MCF 10A (cell line): ENCODE measurements at regions not wholly inside any gene's neighbourhood (a gene's known extent, or its start where the extent isn't known, plus 50 kb on each side); places are given as distances from the start of the nearest gene placed in this dataset.

ENCODE experiments used
- BruUV-seq: library from RNA; stranded (reverse); fragments of 400-500 nt; replicated peaks from 2 replicates; lab custom pipeline; 2021; lab: Mats Ljungman, UMichigan
- CTCF ChIA-PET: fragments of 300-600 bp; sonication (Branson Sonifier 250); formaldehyde crosslinking; extraction: SDS; loops from one replicate; lab custom pipeline; 2021; ENCODE audit warnings: antibody characterized with exemption, inconsistent platforms; lab: Yijun Ruan, JAX
- POLR2A ChIA-PET: fragments of 300-600, 350-650 bp; sonication (Branson Sonifier 250); formaldehyde crosslinking; extraction: SDS; loops from one replicate; lab custom pipeline; 2020; ENCODE audit warnings: antibody characterized with exemption, inconsistent platforms; lab: Yijun Ruan, JAX
- DNase-seq: peaks from one replicate; pipeline ENCODE4 v3.0.0-alpha.2; 2018; ENCODE audit not compliant: unreplicated experiment
- H3K27ac Mint-ChIP-seq: one replicate; pipeline ENCODE4 v1.8.0; 2022; ENCODE audit warnings: mild to moderate bottlenecking, low read depth, mixed read lengths; ENCODE audit not compliant: unreplicated experiment
- H3K27me3 Mint-ChIP-seq: one replicate; pipeline ENCODE4 v1.8.0; 2022; ENCODE audit warnings: mixed read lengths; ENCODE audit not compliant: insufficient read depth, unreplicated experiment
- H3K36me3 Mint-ChIP-seq: one replicate; pipeline ENCODE4 v1.8.0; 2022; ENCODE audit warnings: mild to moderate bottlenecking, moderate library complexity, mixed read lengths; ENCODE audit not compliant: insufficient read depth, unreplicated experiment
- H3K4me1 Mint-ChIP-seq: one replicate; pipeline ENCODE4 v1.8.0; 2022; ENCODE audit warnings: mixed read lengths; ENCODE audit not compliant: insufficient read depth, unreplicated experiment
- H3K4me3 Mint-ChIP-seq: one replicate; pipeline ENCODE4 v1.8.0; 2022; ENCODE audit warnings: mild to moderate bottlenecking, moderate library complexity, mixed read lengths; ENCODE audit not compliant: unreplicated experiment
- H3K9me3 Mint-ChIP-seq: one replicate; pipeline ENCODE4 v1.8.0; 2022; ENCODE audit warnings: mixed read lengths; ENCODE audit not compliant: unreplicated experiment
- intact Hi-C: fragments of 100-400 bp; cut with micrococcal nuclease; formaldehyde crosslinking; loops from 2 replicates; pipeline ENCODE4 v1.14.1; 2022
- TF ChIP-seq, protein P1 (sequence below): fragments of 200-600 bp; IDR thresholded peaks from one replicate; pipeline ENCODE4 v1.8.0; 2022; ENCODE audit warnings: antibody characterized with exemption, mild to moderate bottlenecking; ENCODE audit not compliant: unreplicated experiment

DNA sequence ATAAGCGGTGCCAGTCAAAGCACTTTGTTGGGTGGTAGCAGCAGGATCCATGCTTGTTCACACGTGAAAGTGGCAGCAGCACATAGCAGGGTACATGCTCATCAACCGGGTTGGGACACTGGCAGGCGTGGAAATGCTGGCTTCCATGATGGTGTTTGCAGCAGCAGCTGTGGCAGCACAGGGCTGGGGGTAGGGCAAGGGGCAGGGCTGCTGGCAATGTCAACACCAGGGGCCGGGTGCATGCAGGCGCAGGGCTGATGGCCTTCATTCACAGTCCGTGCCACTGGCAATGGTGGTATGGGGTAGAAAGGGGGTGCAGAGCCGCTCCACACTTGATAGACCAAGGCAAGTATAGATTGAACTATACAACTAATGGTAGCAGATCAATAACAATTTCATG lies 374.7 kb upstream of the FAM241A start:
- intact Hi-C loops = no loop called here
- POLR2A ChIA-PET = no interaction called here
- CTCF ChIA-PET = no interaction called here

DNA sequence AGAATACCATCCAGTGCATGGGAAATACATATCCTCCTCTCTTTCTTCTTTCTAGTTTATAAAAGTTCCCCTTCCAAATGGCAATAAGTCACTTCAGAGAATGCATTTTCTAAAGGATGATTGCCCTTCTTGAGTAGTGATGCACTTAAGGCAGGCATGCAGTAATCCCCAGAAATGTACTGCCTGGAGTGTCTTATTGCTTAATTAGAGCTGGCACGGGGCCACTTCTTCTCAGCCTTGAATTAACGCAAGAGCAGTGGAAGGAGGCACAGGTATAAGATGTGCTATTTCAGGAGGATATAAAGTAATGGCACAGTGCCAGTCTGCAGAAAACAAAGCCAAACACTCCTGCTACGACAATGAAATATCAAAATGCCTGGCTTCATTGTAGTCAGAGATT lies 371.4 kb upstream of the FAM241A start:
- Mint-ChIP-seq H3K27ac (no peak overlapping the region), H3K4me1 (peaks cover 5% of the 10 kb centered on the region), H3K27me3 (peaks cover 61% of the 10 kb centered on the region), H3K9me3 (no peaks in the 10 kb centered on the region), H3K36me3 (no peaks in the 10 kb centered on the region), H3K4me3 (no peak overlapping the region)
- no TSS peak for BruUV-seq
- DNase-seq = peak; percentile 88
- CTCF ChIA-PET = interaction anchor here (0.6 to 1.0 kb wide), 2 partner anchors 121 to 144 kb away, joined by 3 to 4 read pairs; no protein-coding TSS in a partner anchor
- POLR2A ChIA-PET = interaction anchor here (0.7 kb wide), 1 partner anchor 844 kb away, joined by 3 read pairs; no protein-coding TSS in a partner anchor
- intact Hi-C loops = no loop called here
- TF ChIP-seq, protein P1, sequence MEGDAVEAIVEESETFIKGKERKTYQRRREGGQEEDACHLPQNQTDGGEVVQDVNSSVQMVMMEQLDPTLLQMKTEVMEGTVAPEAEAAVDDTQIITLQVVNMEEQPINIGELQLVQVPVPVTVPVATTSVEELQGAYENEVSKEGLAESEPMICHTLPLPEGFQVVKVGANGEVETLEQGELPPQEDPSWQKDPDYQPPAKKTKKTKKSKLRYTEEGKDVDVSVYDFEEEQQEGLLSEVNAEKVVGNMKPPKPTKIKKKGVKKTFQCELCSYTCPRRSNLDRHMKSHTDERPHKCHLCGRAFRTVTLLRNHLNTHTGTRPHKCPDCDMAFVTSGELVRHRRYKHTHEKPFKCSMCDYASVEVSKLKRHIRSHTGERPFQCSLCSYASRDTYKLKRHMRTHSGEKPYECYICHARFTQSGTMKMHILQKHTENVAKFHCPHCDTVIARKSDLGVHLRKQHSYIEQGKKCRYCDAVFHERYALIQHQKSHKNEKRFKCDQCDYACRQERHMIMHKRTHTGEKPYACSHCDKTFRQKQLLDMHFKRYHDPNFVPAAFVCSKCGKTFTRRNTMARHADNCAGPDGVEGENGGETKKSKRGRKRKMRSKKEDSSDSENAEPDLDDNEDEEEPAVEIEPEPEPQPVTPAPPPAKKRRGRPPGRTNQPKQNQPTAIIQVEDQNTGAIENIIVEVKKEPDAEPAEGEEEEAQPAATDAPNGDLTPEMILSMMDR = no peak

More for the DNA sequence above, 374.7 kb upstream of the FAM241A start:
- no peaks in the 10 kb centered on the region for H3K36me3 Mint-ChIP-seq
- no peak for DNase-seq
- H3K27me3 Mint-ChIP-seq = peaks cover 67% of the 10 kb centered on the region
- no peak overlapping the region for H3K27ac Mint-ChIP-seq
- no TSS peak for BruUV-seq
- peaks cover 5% of the 10 kb centered on the region for H3K4me1 Mint-ChIP-seq
- H3K9me3 Mint-ChIP-seq = no peaks in the 10 kb centered on the region
- TF ChIP-seq, protein P1 = no peak
- no peak overlapping the region for H3K4me3 Mint-ChIP-seq

DNA sequence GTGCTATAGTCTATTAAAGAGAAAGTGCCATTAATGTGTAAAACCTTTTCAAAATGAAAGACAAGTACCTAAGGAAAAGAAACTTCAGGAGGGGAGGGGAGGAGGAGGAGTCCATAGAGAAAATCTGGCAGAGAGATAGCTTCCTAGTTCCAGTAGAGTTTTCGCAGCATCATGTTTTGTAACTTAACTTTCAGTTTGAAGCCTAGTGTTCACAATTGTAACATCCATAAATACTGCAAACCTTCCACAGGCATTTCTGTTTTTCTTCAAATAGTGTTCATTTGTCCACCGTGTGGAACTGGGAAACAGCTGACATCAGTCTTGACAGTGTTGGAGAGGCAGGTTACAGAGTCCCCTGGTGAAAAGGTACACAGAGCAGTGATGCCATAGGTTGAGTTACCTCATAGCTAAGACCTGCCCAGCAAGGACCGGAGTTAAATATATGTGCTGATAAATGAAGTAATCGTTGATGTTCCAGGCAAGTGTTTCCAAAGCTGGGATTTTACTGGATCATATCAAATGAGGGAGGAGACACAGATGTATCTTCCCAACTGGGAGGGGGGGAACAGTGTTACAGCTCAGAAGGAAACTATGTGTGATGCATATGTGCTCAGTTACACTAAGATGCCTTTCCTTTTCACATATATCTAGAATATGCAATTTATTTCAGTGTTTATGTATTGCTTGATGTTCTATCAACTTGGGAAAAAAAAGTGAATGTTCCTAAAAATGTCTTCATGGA lies 369.5 kb upstream of the FAM241A start:
- TF ChIP-seq, protein P1 = no peak
- POLR2A ChIA-PET = interaction anchor here (0.6 to 0.8 kb wide), 2 partner anchors 72 to 1595 kb away, joined by 3 to 4 read pairs; no protein-coding TSS in a partner anchor
- peaks cover 5% of the 10 kb centered on the region for H3K4me1 Mint-ChIP-seq
- DNase-seq = peak; percentile 27
- H3K36me3 Mint-ChIP-seq = no peaks in the 10 kb centered on the region
- no peak overlapping the region for H3K4me3 Mint-ChIP-seq
- intact Hi-C loops = no loop called here
- peaks cover 48% of the 10 kb centered on the region for H3K27me3 Mint-ChIP-seq
- CTCF ChIA-PET = interaction anchor here (0.6 to 0.7 kb wide), 2 partner anchors 54 to 143 kb away, joined by 3 read pairs; no protein-coding TSS in a partner anchor
- H3K9me3 Mint-ChIP-seq = no peaks in the 10 kb centered on the region
- no peak overlapping the region for H3K27ac Mint-ChIP-seq
- BruUV-seq = no TSS peak

DNA sequence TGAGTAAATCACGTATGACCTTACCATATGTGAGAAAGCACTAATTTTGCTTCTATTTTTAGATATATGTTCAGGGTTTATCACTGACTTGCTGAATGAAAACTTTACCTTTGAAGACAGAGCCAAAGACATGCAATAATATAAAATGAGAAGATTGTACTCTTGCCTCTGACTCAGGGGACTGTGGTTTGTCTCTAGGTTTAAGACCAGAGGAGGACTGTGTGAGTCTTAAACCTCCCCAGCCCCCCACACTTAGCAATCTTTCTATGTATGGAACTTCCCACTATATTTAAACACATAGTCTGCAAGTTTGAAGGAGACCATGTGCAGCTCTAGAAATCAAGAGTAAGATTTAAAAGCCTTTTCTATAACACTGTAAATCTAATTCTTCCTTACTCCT lies 368.7 kb upstream of the FAM241A start:
- H3K9me3 Mint-ChIP-seq = no peaks in the 10 kb centered on the region
- intact Hi-C loops = no loop called here
- peaks cover 54% of the 10 kb centered on the region for H3K27me3 Mint-ChIP-seq
- no peak overlapping the region for H3K4me3 Mint-ChIP-seq
- peak; percentile 11 for DNase-seq
- TF ChIP-seq, protein P1 = no peak
- POLR2A ChIA-PET = no interaction called here
- H3K27ac Mint-ChIP-seq = no peak overlapping the region
- BruUV-seq = no TSS peak
- H3K36me3 Mint-ChIP-seq = no peaks in the 10 kb centered on the region
- H3K4me1 Mint-ChIP-seq = peaks cover 7% of the 10 kb centered on the region
- CTCF ChIA-PET = interaction anchor here (0.6 kb wide), 1 partner anchor 30 kb away, joined by 3 read pairs; no protein-coding TSS in a partner anchor
